C4-2B (cell line): ENCODE measurements at regions not wholly inside any gene's neighbourhood (a gene's known extent, or its start where the extent isn't known, plus 50 kb on each side); places are given as distances from the start of the nearest gene placed in this dataset.

Source experiments
- ZFX ChIP-seq: fragments of 450-650 bp; IDR thresholded peaks from 2 replicates; pipeline ENCODE4 v1.6.1; 2017
- TF ChIP-seq, protein P1 (sequence below): fragments of 450-650 bp; conservative IDR thresholded peaks from 2 replicates; pipeline ENCODE4 v1.5.1; 2017; ENCODE audit warnings: mild to moderate bottlenecking

DNA sequence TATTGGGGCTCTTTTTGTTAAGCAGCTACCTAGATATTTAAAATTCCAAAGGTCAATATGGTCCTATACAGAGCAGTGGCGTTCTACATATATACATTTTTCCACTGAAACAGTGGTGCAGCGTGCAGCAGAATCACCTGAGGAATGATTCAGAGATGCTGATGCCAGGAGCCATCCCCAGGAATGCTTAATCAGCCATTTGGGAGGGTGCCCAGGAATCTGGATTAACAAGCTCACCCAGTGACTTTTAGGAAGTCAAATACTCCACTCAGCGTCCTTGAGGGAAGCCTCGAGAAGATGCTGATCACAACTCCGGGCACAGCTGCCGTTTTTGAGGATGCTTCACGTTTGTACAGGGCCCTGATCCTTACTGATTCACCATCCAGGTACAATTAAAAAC lies 82.6 kb upstream of the ARHGEF3 start:
- TF ChIP-seq, protein P1, sequence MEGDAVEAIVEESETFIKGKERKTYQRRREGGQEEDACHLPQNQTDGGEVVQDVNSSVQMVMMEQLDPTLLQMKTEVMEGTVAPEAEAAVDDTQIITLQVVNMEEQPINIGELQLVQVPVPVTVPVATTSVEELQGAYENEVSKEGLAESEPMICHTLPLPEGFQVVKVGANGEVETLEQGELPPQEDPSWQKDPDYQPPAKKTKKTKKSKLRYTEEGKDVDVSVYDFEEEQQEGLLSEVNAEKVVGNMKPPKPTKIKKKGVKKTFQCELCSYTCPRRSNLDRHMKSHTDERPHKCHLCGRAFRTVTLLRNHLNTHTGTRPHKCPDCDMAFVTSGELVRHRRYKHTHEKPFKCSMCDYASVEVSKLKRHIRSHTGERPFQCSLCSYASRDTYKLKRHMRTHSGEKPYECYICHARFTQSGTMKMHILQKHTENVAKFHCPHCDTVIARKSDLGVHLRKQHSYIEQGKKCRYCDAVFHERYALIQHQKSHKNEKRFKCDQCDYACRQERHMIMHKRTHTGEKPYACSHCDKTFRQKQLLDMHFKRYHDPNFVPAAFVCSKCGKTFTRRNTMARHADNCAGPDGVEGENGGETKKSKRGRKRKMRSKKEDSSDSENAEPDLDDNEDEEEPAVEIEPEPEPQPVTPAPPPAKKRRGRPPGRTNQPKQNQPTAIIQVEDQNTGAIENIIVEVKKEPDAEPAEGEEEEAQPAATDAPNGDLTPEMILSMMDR, result no peak
- TF ChIP-seq ZFX, result no peak
